ENCODE measurements at regions not wholly inside any gene's neighbourhood (a gene's known extent, or its start where the extent isn't known, plus 50 kb on each side); places are given as distances from the start of the nearest gene placed in this dataset.

DNA sequence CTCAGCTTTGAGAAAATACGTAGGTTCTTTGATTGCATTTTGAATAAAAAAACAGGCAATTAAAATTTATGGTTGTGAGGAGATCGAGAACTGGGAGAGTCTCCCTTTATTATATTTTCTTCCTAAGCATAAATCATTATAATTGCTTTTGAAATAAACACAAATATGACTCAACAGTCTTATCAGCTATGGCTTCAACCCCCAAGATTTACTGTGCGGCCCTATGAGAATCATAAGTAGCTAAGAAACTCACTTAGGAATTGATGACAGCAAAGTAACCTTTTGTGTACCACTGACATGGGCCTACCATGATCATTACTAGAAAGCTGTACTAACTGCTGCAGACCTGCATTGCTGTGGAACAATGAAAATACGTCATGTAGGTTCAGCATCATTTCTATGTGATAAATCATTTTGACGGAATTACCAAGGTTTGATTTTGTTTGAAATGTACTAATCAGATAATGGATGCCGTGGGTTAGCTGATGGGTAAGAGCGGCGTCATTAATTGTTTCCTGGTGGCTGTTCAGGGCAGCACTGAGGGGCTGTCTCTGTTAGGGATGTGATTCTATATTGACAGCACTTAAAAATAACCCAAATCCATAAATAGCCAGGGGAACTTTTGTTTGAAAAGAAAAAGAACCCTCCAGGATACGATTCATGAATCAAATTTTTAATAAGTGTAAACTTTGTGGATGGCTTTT is 51.5 kb upstream of the GPRIN3 start:
- H3K36me3 ChIP-seq (replicated peaks in 1 of 2; ENCODE audit: control extremely low read depth in 1 of 2, control insufficient read depth in 1 of 2, extremely low read depth in 1 of 2, insufficient read depth in 2 of 2, low read length in 1 of 2): no peaks in the 10 kb centered on the region
- DNase-seq: no peak
- Mint-ChIP-seq H3K27me3 (peaks cover 18% of the 10 kb centered on the region), H3K4me3 (no peak overlapping the region), H3K27ac (no peak overlapping the region), H3K4me1 (no peaks in the 10 kb centered on the region), H3K9me3 (ENCODE audit: insufficient read depth) (no peaks in the 10 kb centered on the region)
- intact Hi-C loops (cut with micrococcal nuclease): loop anchor here (10.0 kb wide), 1 partner anchor 104 kb away; no protein-coding TSS in a partner anchor
- ChIA-PET CTCF (interaction anchor here (1.3 kb wide), 1 partner anchor 98 kb away, joined by 3 read pairs; no protein-coding TSS in a partner anchor), POLR2A (no interaction called here)
- no peaks in the 10 kb centered on the region for H4K20me1 ChIP-seq (ENCODE audit: control insufficient read depth, insufficient read depth, low read length, poor library complexity, severe bottlenecking)
- no peaks in the 10 kb centered on the region for H3K4me1 ChIP-seq (ENCODE audit: control insufficient read depth in 2 of 2, insufficient read depth in 2 of 2, low read length in 2 of 2)
- H3K9ac ChIP-seq (ENCODE audit: low read length): no peak overlapping the region
- no peaks in the 10 kb centered on the region for H3K9me3 ChIP-seq (ENCODE audit: control extremely low read depth in 1 of 3, control insufficient read depth in 2 of 3, insufficient read depth in 1 of 3, low read length in 2 of 3)
- no peaks in the 10 kb centered on the region for H3K79me2 ChIP-seq (ENCODE audit: control insufficient read depth, insufficient read depth, low read length)
- no peak overlapping the region for H3K27ac ChIP-seq (ENCODE audit: low read length in 2 of 2)
- H3K27me3 ChIP-seq (replicated peaks in 1 of 4; ENCODE audit: control extremely low read depth in 1 of 4, control insufficient read depth in 3 of 4, insufficient read depth in 4 of 4, low read length in 3 of 4): peaks cover 0 to 3% (median 0%) of the 10 kb centered on the region in 4 experiments
- no peak overlapping the region for H3K4me2 ChIP-seq (replicated peaks; ENCODE audit: low read depth, low read length, poor library complexity, severe bottlenecking)
- H3K4me3 ChIP-seq (ENCODE audit: control extremely low read depth in 1 of 5, extremely low read depth in 1 of 5, insufficient read depth in 1 of 5, low read depth in 2 of 5, low read length in 4 of 5): no peak overlapping the region
- H2AFZ ChIP-seq (ENCODE audit: insufficient read depth, low read depth, low read length, poor library complexity, severe bottlenecking): no peak overlapping the region
- ATAC-seq (ENCODE audit: low read depth): no peak
- TF ChIP-seq EZH2 (IDR thresholded peaks at IDR 0.05; ENCODE audit: borderline replicate concordance, insufficient read depth, low read depth, low read length, poor library complexity, severe bottlenecking): no peak
- TF ChIP-seq, protein P1, sequence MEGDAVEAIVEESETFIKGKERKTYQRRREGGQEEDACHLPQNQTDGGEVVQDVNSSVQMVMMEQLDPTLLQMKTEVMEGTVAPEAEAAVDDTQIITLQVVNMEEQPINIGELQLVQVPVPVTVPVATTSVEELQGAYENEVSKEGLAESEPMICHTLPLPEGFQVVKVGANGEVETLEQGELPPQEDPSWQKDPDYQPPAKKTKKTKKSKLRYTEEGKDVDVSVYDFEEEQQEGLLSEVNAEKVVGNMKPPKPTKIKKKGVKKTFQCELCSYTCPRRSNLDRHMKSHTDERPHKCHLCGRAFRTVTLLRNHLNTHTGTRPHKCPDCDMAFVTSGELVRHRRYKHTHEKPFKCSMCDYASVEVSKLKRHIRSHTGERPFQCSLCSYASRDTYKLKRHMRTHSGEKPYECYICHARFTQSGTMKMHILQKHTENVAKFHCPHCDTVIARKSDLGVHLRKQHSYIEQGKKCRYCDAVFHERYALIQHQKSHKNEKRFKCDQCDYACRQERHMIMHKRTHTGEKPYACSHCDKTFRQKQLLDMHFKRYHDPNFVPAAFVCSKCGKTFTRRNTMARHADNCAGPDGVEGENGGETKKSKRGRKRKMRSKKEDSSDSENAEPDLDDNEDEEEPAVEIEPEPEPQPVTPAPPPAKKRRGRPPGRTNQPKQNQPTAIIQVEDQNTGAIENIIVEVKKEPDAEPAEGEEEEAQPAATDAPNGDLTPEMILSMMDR (IDR thresholded peaks at IDR 0.05): no peak
- WGBS (ENCODE audit: insufficient coverage): 98% methylated on average over 6 of the region's 9 CpGs

- Mint-ChIP-seq H3K27ac (no peak overlapping the region), H3K4me3 (no peak overlapping the region), H3K27me3 (peaks cover 18% of the 10 kb centered on the region), H3K9me3 (ENCODE audit: insufficient read depth) (no peaks in the 10 kb centered on the region), H3K4me1 (no peaks in the 10 kb centered on the region)
- Histone ChIP-seq H2AFZ (ENCODE audit: insufficient read depth, low read depth, low read length, poor library complexity, severe bottlenecking) (no peak overlapping the region), H3K4me1 (ENCODE audit: control insufficient read depth in 2 of 2, insufficient read depth in 2 of 2, low read length in 2 of 2) (no peaks in the 10 kb centered on the region), H3K9ac (ENCODE audit: low read length) (no peak overlapping the region), H3K36me3 (replicated peaks in 1 of 2; ENCODE audit: control extremely low read depth in 1 of 2, control insufficient read depth in 1 of 2, extremely low read depth in 1 of 2, insufficient read depth in 2 of 2, low read length in 1 of 2) (no peaks in the 10 kb centered on the region), H3K79me2 (ENCODE audit: control insufficient read depth, insufficient read depth, low read length) (no peaks in the 10 kb centered on the region), H3K27me3 (replicated peaks in 1 of 4; ENCODE audit: control extremely low read depth in 1 of 4, control insufficient read depth in 3 of 4, insufficient read depth in 4 of 4, low read length in 3 of 4) (peaks cover 0 to 3% (median 0%) of the 10 kb centered on the region in 4 experiments), H3K9me3 (ENCODE audit: control extremely low read depth in 1 of 3, control insufficient read depth in 2 of 3, insufficient read depth in 1 of 3, low read length in 2 of 3) (no peaks in the 10 kb centered on the region), H3K4me3 (ENCODE audit: control extremely low read depth in 1 of 5, extremely low read depth in 1 of 5, insufficient read depth in 1 of 5, low read depth in 2 of 5, low read length in 4 of 5) (no peak overlapping the region), H3K4me2 (replicated peaks; ENCODE audit: low read depth, low read length, poor library complexity, severe bottlenecking) (no peak overlapping the region), H4K20me1 (ENCODE audit: control insufficient read depth, insufficient read depth, low read length, poor library complexity, severe bottlenecking) (no peaks in the 10 kb centered on the region), H3K27ac (ENCODE audit: low read length in 2 of 2) (no peak overlapping the region)
- DNase-seq: no peak
- WGBS (ENCODE audit: insufficient coverage): no CpG with 5 or more reads among the region's 3 CpGs
- intact Hi-C loops (cut with micrococcal nuclease): loop anchor here (10.0 kb wide), 1 partner anchor 103 kb away; no protein-coding TSS in a partner anchor
- ChIA-PET CTCF (interaction anchor here (1.1 to 1.3 kb wide), 3 partner anchors 11 to 104 kb away, joined by 3 read pairs; no protein-coding TSS in a partner anchor), POLR2A (no interaction called here)
- no peak for ATAC-seq (ENCODE audit: low read depth)
- TF ChIP-seq, protein P1 (IDR thresholded peaks at IDR 0.05): no peak
- no peak for TF ChIP-seq EZH2 (IDR thresholded peaks at IDR 0.05; ENCODE audit: borderline replicate concordance, insufficient read depth, low read depth, low read length, poor library complexity, severe bottlenecking)
Observed at GRCh38 chr4:89357787-89358186, 50.2 kb upstream of the GPRIN3 start.
